ENCODE measurements at regions not wholly inside any gene's neighbourhood (a gene's known extent, or its start where the extent isn't known, plus 50 kb on each side); places are given as distances from the start of the nearest gene placed in this dataset.

GRCh38 chr18:30925795-30926194 is 116.7 kb downstream of the DSC3 start:
- Histone ChIP-seq H3K79me2 (ENCODE audit: control insufficient read depth, insufficient read depth, low read length) (no peaks in the 10 kb centered on the region), H3K9me3 (ENCODE audit: control extremely low read depth in 1 of 3, control insufficient read depth in 2 of 3, insufficient read depth in 1 of 3, low read length in 2 of 3) (no peaks in the 10 kb centered on the region), H3K27me3 (replicated peaks in 1 of 4; ENCODE audit: control extremely low read depth in 1 of 4, control insufficient read depth in 3 of 4, insufficient read depth in 4 of 4, low read length in 3 of 4) (no peaks in the 10 kb centered on the region), H3K36me3 (replicated peaks in 1 of 2; ENCODE audit: control extremely low read depth in 1 of 2, control insufficient read depth in 1 of 2, extremely low read depth in 1 of 2, insufficient read depth in 2 of 2, low read length in 1 of 2) (no peaks in the 10 kb centered on the region), H3K4me2 (replicated peaks; ENCODE audit: low read depth, low read length, poor library complexity, severe bottlenecking) (no peak overlapping the region), H3K27ac (ENCODE audit: low read length in 2 of 2) (no peak overlapping the region), H3K4me3 (ENCODE audit: control extremely low read depth in 1 of 5, extremely low read depth in 1 of 5, insufficient read depth in 1 of 5, low read depth in 2 of 5, low read length in 4 of 5) (no peak overlapping the region), H4K20me1 (ENCODE audit: control insufficient read depth, insufficient read depth, low read length, poor library complexity, severe bottlenecking) (no peaks in the 10 kb centered on the region), H2AFZ (ENCODE audit: insufficient read depth, low read depth, low read length, poor library complexity, severe bottlenecking) (no peak overlapping the region), H3K9ac (ENCODE audit: low read length) (no peak overlapping the region), H3K4me1 (ENCODE audit: control insufficient read depth in 2 of 2, insufficient read depth in 2 of 2, low read length in 2 of 2) (no peaks in the 10 kb centered on the region)
- TF ChIP-seq EZH2 (IDR thresholded peaks at IDR 0.05; ENCODE audit: borderline replicate concordance, insufficient read depth, low read depth, low read length, poor library complexity, severe bottlenecking), result no peak
- TF ChIP-seq, protein P1, sequence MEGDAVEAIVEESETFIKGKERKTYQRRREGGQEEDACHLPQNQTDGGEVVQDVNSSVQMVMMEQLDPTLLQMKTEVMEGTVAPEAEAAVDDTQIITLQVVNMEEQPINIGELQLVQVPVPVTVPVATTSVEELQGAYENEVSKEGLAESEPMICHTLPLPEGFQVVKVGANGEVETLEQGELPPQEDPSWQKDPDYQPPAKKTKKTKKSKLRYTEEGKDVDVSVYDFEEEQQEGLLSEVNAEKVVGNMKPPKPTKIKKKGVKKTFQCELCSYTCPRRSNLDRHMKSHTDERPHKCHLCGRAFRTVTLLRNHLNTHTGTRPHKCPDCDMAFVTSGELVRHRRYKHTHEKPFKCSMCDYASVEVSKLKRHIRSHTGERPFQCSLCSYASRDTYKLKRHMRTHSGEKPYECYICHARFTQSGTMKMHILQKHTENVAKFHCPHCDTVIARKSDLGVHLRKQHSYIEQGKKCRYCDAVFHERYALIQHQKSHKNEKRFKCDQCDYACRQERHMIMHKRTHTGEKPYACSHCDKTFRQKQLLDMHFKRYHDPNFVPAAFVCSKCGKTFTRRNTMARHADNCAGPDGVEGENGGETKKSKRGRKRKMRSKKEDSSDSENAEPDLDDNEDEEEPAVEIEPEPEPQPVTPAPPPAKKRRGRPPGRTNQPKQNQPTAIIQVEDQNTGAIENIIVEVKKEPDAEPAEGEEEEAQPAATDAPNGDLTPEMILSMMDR (IDR thresholded peaks at IDR 0.05), result no peak
- Mint-ChIP-seq H3K27ac (no peak overlapping the region), H3K9me3 (ENCODE audit: insufficient read depth) (peaks cover 6% of the 10 kb centered on the region), H3K4me3 (no peak overlapping the region), H3K27me3 (no peaks in the 10 kb centered on the region), H3K4me1 (no peaks in the 10 kb centered on the region)
- no peak for ATAC-seq (ENCODE audit: low read depth)
- intact Hi-C loops (cut with micrococcal nuclease), result no loop called here
- DNase-seq, result no peak
- WGBS (ENCODE audit: insufficient coverage), result no CpG with 5 or more reads among the region's 1 CpG
- POLR2A ChIA-PET, result no interaction called here
- CTCF ChIA-PET, result no interaction called here

DNA sequence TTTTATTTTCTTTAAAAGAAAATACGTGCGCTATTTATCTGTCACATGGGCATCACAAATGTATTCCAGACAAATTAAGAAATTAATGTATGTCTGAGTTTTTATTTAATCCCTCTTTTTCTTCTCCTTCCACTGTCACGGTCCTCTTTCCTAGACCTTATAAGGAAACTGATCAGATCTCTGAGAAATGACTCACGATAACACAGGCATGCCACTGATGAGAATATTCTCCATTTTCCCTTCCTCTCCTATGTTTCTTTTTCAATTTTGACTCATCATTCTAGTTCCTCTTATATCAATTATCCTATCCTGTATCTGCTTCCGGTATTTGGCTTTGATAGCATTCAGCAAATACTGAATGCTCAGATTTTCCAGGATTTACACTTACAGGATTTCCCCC is 121.8 kb downstream of the DSC3 start:
- Mint-ChIP-seq H3K4me3 (no peak overlapping the region), H3K9me3 (ENCODE audit: insufficient read depth) (peaks cover 6% of the 10 kb centered on the region), H3K4me1 (no peaks in the 10 kb centered on the region), H3K27me3 (no peaks in the 10 kb centered on the region), H3K27ac (no peak overlapping the region)
- DNase-seq, result no peak
- Histone ChIP-seq H4K20me1 (ENCODE audit: control insufficient read depth, insufficient read depth, low read length, poor library complexity, severe bottlenecking) (no peaks in the 10 kb centered on the region), H3K79me2 (ENCODE audit: control insufficient read depth, insufficient read depth, low read length) (no peaks in the 10 kb centered on the region), H3K4me3 (ENCODE audit: control extremely low read depth in 1 of 5, extremely low read depth in 1 of 5, insufficient read depth in 1 of 5, low read depth in 2 of 5, low read length in 4 of 5) (no peak overlapping the region), H3K4me2 (replicated peaks; ENCODE audit: low read depth, low read length, poor library complexity, severe bottlenecking) (no peak overlapping the region), H3K27me3 (replicated peaks in 1 of 4; ENCODE audit: control extremely low read depth in 1 of 4, control insufficient read depth in 3 of 4, insufficient read depth in 4 of 4, low read length in 3 of 4) (no peaks in the 10 kb centered on the region), H3K9ac (ENCODE audit: low read length) (no peak overlapping the region), H3K4me1 (ENCODE audit: control insufficient read depth in 2 of 2, insufficient read depth in 2 of 2, low read length in 2 of 2) (no peaks in the 10 kb centered on the region), H3K36me3 (replicated peaks in 1 of 2; ENCODE audit: control extremely low read depth in 1 of 2, control insufficient read depth in 1 of 2, extremely low read depth in 1 of 2, insufficient read depth in 2 of 2, low read length in 1 of 2) (no peaks in the 10 kb centered on the region), H2AFZ (ENCODE audit: insufficient read depth, low read depth, low read length, poor library complexity, severe bottlenecking) (no peak overlapping the region), H3K27ac (ENCODE audit: low read length in 2 of 2) (no peak overlapping the region), H3K9me3 (ENCODE audit: control extremely low read depth in 1 of 3, control insufficient read depth in 2 of 3, insufficient read depth in 1 of 3, low read length in 2 of 3) (no peaks in the 10 kb centered on the region)
- ATAC-seq (ENCODE audit: low read depth), result no peak
- intact Hi-C loops (cut with micrococcal nuclease), result no loop called here
- ChIA-PET POLR2A (no interaction called here), CTCF (no interaction called here)
- TF ChIP-seq, protein P1 (IDR thresholded peaks at IDR 0.05), result no peak
- TF ChIP-seq EZH2 (IDR thresholded peaks at IDR 0.05; ENCODE audit: borderline replicate concordance, insufficient read depth, low read depth, low read length, poor library complexity, severe bottlenecking), result no peak
- 89% methylated on average over 2 of the region's 5 CpGs for WGBS (ENCODE audit: insufficient coverage)

Measured in B cell (primary cell).